ENCODE measurements at regions not wholly inside any gene's neighbourhood (a gene's known extent, or its start where the extent isn't known, plus 50 kb on each side); places are given as distances from the start of the nearest gene placed in this dataset.
"Not testable (repeated sequence)": the region's sequence is repeated elsewhere in the genome, so short reads cannot be mapped to it uniquely, and the experiment has no call there.

GRCh38 chr5:179497636-179498340 lies 52.6 kb upstream of the RUFY1 start:
- DNase-seq = no peak

- DNase-seq = no peak
Observed at GRCh38 chr5:179495906-179496455, 54.4 kb upstream of the RUFY1 start.

- no peak for DNase-seq
Observed at GRCh38 chr5:179494774-179495526, 55.4 kb upstream of the RUFY1 start.

- DNase-seq = no peak
Observed at GRCh38 chr5:179488975-179489374, 61.4 kb upstream of the RUFY1 start.

GRCh38 chr5:179488491-179488890 lies 61.9 kb upstream of the RUFY1 start:
- no peak for DNase-seq

GRCh38 chr5:179487145-179487544 lies 63.2 kb upstream of the RUFY1 start:
- no peak for DNase-seq

- DNase-seq = no peak
Observed at GRCh38 chr5:179486596-179487051, 63.7 kb upstream of the RUFY1 start.

- no peak for DNase-seq
Observed at GRCh38 chr5:179485845-179486575, 64.3 kb upstream of the RUFY1 start.

- no peak for DNase-seq
Observed at GRCh38 chr5:179484761-179485160, 65.6 kb upstream of the RUFY1 start.

- no peak for DNase-seq
Observed at GRCh38 chr5:179484201-179484600, 66.2 kb upstream of the RUFY1 start.

GRCh38 chr5:179478624-179479023 lies 71.7 kb upstream of the RUFY1 start:
- DNase-seq = no peak

GRCh38 chr5:179475208-179475751 lies 75.1 kb upstream of the RUFY1 start:
- no peak for DNase-seq

GRCh38 chr5:179472641-179473040 lies 77.7 kb upstream of the RUFY1 start:
- no peak for DNase-seq

- no peak for DNase-seq
Observed at GRCh38 chr5:179472174-179472573, 78.2 kb upstream of the RUFY1 start.

GRCh38 chr5:179470201-179470600 lies 80.2 kb upstream of the RUFY1 start:
- DNase-seq = no peak

GRCh38 chr5:179468696-179469095 lies 81.7 kb upstream of the RUFY1 start:
- no peak for DNase-seq

GRCh38 chr5:179467441-179467840 lies 82.9 kb upstream of the RUFY1 start:
- DNase-seq = no peak

GRCh38 chr5:179464631-179465030 lies 85.7 kb upstream of the RUFY1 start:
- no peak for DNase-seq

GRCh38 chr5:179462040-179462439 lies 88.3 kb upstream of the RUFY1 start:
- no peak for DNase-seq

GRCh38 chr5:179461576-179461975 lies 88.8 kb upstream of the RUFY1 start:
- no peak for DNase-seq

GRCh38 chr5:179459771-179460170 lies 90.6 kb upstream of the RUFY1 start:
- no peak for DNase-seq

GRCh38 chr5:179457612-179458011 lies 92.7 kb upstream of the RUFY1 start:
- no peak for DNase-seq

- not testable (repeated sequence) for DNase-seq
Observed at GRCh38 chr5:179456075-179456474, 94.3 kb upstream of the RUFY1 start.

Measured in stimulated activated CD8-positive, alpha-beta memory T cell treated with anti-CD3 and anti-CD28 coated beads, Interleukin-4, amount 100 ng/mL, for 48 hours (primary cell).